Transverse colon (tissue), 4 donors: ENCODE measurements at regions not wholly inside any gene's neighbourhood (a gene's known extent, or its start where the extent isn't known, plus 50 kb on each side); places are given as distances from the start of the nearest gene placed in this dataset.

Experiments used
- DNase-seq: peaks from one replicate; pipeline ENCODE4 v3.0.0-alpha.2; 2019
- H3K27ac ChIP-seq, 4 donors: fragments of 200-600 bp; sonication (generic); 2 replicates each; pipeline ENCODE4 v1.5.1; 2016 to 2018; ENCODE audit warnings: inconsistent platforms in 4 of 4
- H3K27me3 ChIP-seq: fragments of 200-600 bp; sonication (generic); 2 replicates; pipeline ENCODE4 v1.5.1; 2017; ENCODE audit warnings: inconsistent platforms
- H3K36me3 ChIP-seq, 4 donors: fragments of 200-600 bp; sonication (generic); 2 replicates each; pipeline ENCODE4 v1.5.1; 2017 to 2019; ENCODE audit warnings: inconsistent platforms in 4 of 4
- H3K4me1 ChIP-seq, 4 donors: fragments of 200-600 bp; sonication (generic); 2 replicates each; pipeline ENCODE4 v1.5.1; 2017 to 2020; ENCODE audit warnings: inconsistent platforms in 4 of 4
- H3K4me3 ChIP-seq, 4 donors: fragments of 200-600 bp; sonication (generic); 1 replicate in 1 of 4; 2 replicates in 3 of 4; pipeline versions ENCODE4 v1.5.1 to v1.6.1; 2017 to 2019; ENCODE audit warnings: inconsistent platforms in 4 of 4
- H3K9me3 ChIP-seq, 2 donors: fragments of 200-600 bp; sonication (generic); 2 replicates each; pipeline ENCODE4 v1.5.1; 2017 to 2019; ENCODE audit warnings: inconsistent platforms in 2 of 2
- CTCF ChIP-seq, 5 experiments: fragments of 200-600 bp in 3 of 5; fragments of 450-650 bp in 2 of 5; sonication (generic) in 3 of 5; IDR thresholded peaks; 1 replicate in 2 of 5; 2 replicates in 3 of 5; pipeline ENCODE4 v1.5.1; 2016 to 2017; ENCODE audit warnings: antibody characterized with exemption in 5 of 5, inconsistent platforms in 3 of 5, mild to moderate bottlenecking in 2 of 5, moderate library complexity in 1 of 5
- EP300 ChIP-seq: sonication (generic); formaldehyde crosslinking; IDR thresholded peaks from one replicate; pipeline ENCODE4 v1.6.1; 2017; ENCODE audit warnings: antibody characterized with exemption, low read depth
- POLR2A ChIP-seq: fragments of 450-650 bp; IDR thresholded peaks from one replicate; pipeline ENCODE4 v1.6.1; 2016; ENCODE audit warnings: antibody characterized with exemption, mild to moderate bottlenecking, moderate library complexity
- POLR2AphosphoS5 ChIP-seq, 3 donors: sonication (generic); formaldehyde crosslinking; IDR thresholded peaks; one replicate each; pipeline ENCODE4 v1.6.1; 2016; ENCODE audit warnings: antibody characterized with exemption in 3 of 3
- WGBS, 2 donors: methylation state at CpG; one replicate each; pipeline ENCODE4 v1.1.5; 2018; ENCODE audit warnings: low coverage in 1 of 2; 5-methylcytosine and 5-hydroxymethylcytosine counted together
- in situ Hi-C, 4 donors: fragments of 200-750 bp; cut with MboI; loops; one replicate each; pipeline versions ENCODE4 v1.15.0 to v1.15.1; 2017; ENCODE audit warnings: low sequenced_read_pairs in 3 of 4, low pct_ligation_motif_present in 1 of 4, low pct_unique_long_range_greater_than_20kb in 1 of 4
- intact Hi-C: fragments of 100-400 bp; cut with DNase I; formaldehyde crosslinking; loops from one replicate; pipeline ENCODE4 v1.15.1; 2023; ENCODE audit warnings: low total_unique reads

GRCh38 chr2:447902-448665, 160.2 kb upstream of the ALKAL2 start:
- TF ChIP-seq CTCF (IDR thresholded peaks at IDR 0.05), result no peak
- TF ChIP-seq EP300, result no peak
- no peak for TF ChIP-seq POLR2A
- no peak for TF ChIP-seq POLR2AphosphoS5 (IDR thresholded peaks at IDR 0.05)
- intact Hi-C loops (no loop called here), in situ Hi-C loops (no loop called here)
- no peaks in the 10 kb centered on the region for H3K9me3 ChIP-seq
- no peaks in the 10 kb centered on the region for H3K4me1 ChIP-seq
- no peak for DNase-seq
- no peak overlapping the region for H3K4me3 ChIP-seq
- no peaks in the 10 kb centered on the region for H3K27me3 ChIP-seq
- H3K36me3 ChIP-seq, result no peaks in the 10 kb centered on the region
- WGBS, 2 donors, result 75 to 83% methylated on average over 11 to 14 of the region's 14 CpGs
- H3K27ac ChIP-seq, result no peak overlapping the region

- no peak for DNase-seq
- in situ Hi-C loops (no loop called here), intact Hi-C loops (no loop called here)
- H3K9me3 ChIP-seq, result no peaks in the 10 kb centered on the region
- no peak overlapping the region for H3K4me3 ChIP-seq
- no peaks in the 10 kb centered on the region for H3K36me3 ChIP-seq
- H3K4me1 ChIP-seq, result no peaks in the 10 kb centered on the region
- TF ChIP-seq POLR2A (no peak), CTCF (IDR thresholded peaks at IDR 0.05) (no peak), EP300 (no peak), POLR2AphosphoS5 (IDR thresholded peaks at IDR 0.05) (no peak)
- WGBS, 2 donors, result 61 to 64% methylated on average over 4 to 10 of the region's 10 CpGs
- H3K27ac ChIP-seq, result no peak overlapping the region
- H3K27me3 ChIP-seq, result no peaks in the 10 kb centered on the region
These were observed 159.2 kb upstream of the ALKAL2 start for GRCh38 chr2:446963-447530.

GRCh38 chr2:446303-446874, 158.5 kb upstream of the ALKAL2 start:
- in situ Hi-C loops, result no loop called here
- intact Hi-C loops, result no loop called here
- 81 to 87% methylated on average over 5 to 11 of the region's 11 CpGs for WGBS, 2 donors

More at GRCh38 chr2:446303-446874, 158.5 kb upstream of the ALKAL2 start:
- Histone ChIP-seq H3K27ac (no peak overlapping the region), H3K4me3 (no peak overlapping the region), H3K9me3 (no peaks in the 10 kb centered on the region), H3K4me1 (no peaks in the 10 kb centered on the region), H3K36me3 (no peaks in the 10 kb centered on the region), H3K27me3 (no peaks in the 10 kb centered on the region)
- DNase-seq, result no peak
- no peak for TF ChIP-seq CTCF (IDR thresholded peaks at IDR 0.05)
- no peak for TF ChIP-seq POLR2AphosphoS5 (IDR thresholded peaks at IDR 0.05)
- TF ChIP-seq EP300, result no peak
- TF ChIP-seq POLR2A, result no peak
